Neural cell (in vitro differentiated cells): ENCODE measurements at regions not wholly inside any gene's neighbourhood (a gene's known extent, or its start where the extent isn't known, plus 50 kb on each side); places are given as distances from the start of the nearest gene placed in this dataset.

Experiments used
- CTCF ChIP-seq: fragments of 450-650 bp; IDR thresholded peaks from 2 replicates; pipeline ENCODE4 v1.5.1; 2014; ENCODE audit warnings: antibody characterized with exemption, mild to moderate bottlenecking, moderate library complexity; ENCODE audit not compliant: poor library complexity, severe bottlenecking
- MXI1 ChIP-seq: fragments of 450-650 bp; conservative IDR thresholded peaks from 2 replicates; pipeline ENCODE4 v1.6.1; 2014; ENCODE audit warnings: antibody characterized with exemption, mild to moderate bottlenecking; ENCODE audit not compliant: poor library complexity, severe bottlenecking

GRCh38 chr13:79917628-79918027 is 423.3 kb downstream of the SPRY2 start:
- TF ChIP-seq MXI1 (no peak), CTCF (no peak)
